ENCODE measurements at regions not wholly inside any gene's neighbourhood (a gene's known extent, or its start where the extent isn't known, plus 50 kb on each side); places are given as distances from the start of the nearest gene placed in this dataset.

- TF ChIP-seq, protein P1, sequence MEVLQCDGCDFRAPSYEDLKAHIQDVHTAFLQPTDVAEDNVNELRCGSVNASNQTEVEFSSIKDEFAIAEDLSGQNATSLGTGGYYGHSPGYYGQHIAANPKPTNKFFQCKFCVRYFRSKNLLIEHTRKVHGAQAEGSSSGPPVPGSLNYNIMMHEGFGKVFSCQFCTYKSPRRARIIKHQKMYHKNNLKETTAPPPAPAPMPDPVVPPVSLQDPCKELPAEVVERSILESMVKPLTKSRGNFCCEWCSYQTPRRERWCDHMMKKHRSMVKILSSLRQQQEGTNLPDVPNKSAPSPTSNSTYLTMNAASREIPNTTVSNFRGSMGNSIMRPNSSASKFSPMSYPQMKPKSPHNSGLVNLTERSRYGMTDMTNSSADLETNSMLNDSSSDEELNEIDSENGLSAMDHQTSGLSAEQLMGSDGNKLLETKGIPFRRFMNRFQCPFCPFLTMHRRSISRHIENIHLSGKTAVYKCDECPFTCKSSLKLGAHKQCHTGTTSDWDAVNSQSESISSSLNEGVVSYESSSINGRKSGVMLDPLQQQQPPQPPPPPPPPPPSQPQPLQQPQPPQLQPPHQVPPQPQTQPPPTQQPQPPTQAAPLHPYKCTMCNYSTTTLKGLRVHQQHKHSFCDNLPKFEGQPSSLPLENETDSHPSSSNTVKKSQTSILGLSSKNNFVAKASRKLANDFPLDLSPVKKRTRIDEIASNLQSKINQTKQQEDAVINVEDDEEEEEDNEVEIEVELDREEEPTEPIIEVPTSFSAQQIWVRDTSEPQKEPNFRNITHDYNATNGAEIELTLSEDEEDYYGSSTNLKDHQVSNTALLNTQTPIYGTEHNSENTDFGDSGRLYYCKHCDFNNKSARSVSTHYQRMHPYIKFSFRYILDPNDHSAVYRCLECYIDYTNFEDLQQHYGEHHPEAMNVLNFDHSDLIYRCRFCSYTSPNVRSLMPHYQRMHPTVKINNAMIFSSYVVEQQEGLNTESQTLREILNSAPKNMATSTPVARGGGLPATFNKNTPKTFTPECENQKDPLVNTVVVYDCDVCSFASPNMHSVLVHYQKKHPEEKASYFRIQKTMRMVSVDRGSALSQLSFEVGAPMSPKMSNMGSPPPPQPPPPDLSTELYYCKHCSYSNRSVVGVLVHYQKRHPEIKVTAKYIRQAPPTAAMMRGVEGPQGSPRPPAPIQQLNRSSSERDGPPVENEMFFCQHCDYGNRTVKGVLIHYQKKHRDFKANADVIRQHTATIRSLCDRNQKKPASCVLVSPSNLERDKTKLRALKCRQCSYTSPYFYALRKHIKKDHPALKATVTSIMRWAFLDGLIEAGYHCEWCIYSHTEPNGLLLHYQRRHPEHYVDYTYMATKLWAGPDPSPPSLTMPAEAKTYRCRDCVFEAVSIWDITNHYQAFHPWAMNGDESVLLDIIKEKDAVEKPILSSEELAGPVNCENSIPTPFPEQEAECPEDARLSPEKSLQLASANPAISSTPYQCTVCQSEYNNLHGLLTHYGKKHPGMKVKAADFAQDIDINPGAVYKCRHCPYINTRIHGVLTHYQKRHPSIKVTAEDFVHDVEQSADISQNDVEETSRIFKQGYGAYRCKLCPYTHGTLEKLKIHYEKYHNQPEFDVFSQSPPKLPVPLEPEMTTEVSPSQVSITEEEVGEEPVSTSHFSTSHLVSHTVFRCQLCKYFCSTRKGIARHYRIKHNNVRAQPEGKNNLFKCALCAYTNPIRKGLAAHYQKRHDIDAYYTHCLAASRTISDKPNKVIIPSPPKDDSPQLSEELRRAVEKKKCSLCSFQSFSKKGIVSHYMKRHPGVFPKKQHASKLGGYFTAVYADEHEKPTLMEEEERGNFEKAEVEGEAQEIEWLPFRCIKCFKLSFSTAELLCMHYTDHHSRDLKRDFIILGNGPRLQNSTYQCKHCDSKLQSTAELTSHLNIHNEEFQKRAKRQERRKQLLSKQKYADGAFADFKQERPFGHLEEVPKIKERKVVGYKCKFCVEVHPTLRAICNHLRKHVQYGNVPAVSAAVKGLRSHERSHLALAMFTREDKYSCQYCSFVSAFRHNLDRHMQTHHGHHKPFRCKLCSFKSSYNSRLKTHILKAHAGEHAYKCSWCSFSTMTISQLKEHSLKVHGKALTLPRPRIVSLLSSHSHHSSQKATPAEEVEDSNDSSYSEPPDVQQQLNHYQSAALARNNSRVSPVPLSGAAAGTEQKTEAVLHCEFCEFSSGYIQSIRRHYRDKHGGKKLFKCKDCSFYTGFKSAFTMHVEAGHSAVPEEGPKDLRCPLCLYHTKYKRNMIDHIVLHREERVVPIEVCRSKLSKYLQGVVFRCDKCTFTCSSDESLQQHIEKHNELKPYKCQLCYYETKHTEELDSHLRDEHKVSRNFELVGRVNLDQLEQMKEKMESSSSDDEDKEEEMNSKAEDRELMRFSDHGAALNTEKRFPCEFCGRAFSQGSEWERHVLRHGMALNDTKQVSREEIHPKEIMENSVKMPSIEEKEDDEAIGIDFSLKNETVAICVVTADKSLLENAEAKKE (CRISPR knock-in tag; IDR thresholded peaks at IDR 0.05) = no peak
- TF ChIP-seq, protein P2, sequence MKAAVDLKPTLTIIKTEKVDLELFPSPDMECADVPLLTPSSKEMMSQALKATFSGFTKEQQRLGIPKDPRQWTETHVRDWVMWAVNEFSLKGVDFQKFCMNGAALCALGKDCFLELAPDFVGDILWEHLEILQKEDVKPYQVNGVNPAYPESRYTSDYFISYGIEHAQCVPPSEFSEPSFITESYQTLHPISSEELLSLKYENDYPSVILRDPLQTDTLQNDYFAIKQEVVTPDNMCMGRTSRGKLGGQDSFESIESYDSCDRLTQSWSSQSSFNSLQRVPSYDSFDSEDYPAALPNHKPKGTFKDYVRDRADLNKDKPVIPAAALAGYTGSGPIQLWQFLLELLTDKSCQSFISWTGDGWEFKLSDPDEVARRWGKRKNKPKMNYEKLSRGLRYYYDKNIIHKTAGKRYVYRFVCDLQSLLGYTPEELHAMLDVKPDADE (IDR thresholded peaks at IDR 0.05) = no peak
Observed at GRCh38 chr17:53428913-53429312, 393.8 kb upstream of the KIF2B start (continued).

DNA sequence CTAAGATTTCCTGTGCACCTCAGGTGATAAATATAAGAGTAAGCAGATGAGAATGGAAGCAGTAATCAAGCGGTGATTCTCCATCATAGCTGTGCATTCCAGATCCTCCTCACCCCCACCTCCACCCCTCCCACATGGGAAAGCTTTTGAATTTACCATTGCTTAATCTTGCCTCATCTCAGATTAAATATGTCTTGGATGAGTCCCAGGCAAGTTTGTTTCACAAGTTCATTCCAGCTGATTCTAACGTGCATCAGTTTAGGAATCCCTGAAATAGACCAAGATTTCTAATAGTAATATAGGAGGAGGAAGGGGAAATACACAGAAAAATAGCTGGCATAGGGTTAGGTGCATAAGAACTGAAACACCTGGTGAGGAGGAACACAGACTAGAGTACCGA, 396.2 kb upstream of the KIF2B start:
- Histone ChIP-seq H3K9me2 (ENCODE audit: insufficient read depth) (peaks cover 5% of the 10 kb centered on the region; the same call in 1 of the 2 replicates), H3F3A (replicated peaks; ENCODE audit: low read depth) (no peaks in the 10 kb centered on the region), H3K27ac (ENCODE audit: low read depth) (no peak overlapping the region), H4K20me1 (replicated peaks; ENCODE audit: insufficient read depth) (no peaks in the 10 kb centered on the region), H3K27me3 (ENCODE audit: insufficient read depth) (no peaks in the 10 kb centered on the region), H3K79me2 (replicated peaks; ENCODE audit: insufficient read depth) (no peaks in the 10 kb centered on the region), H3K36me3 (ENCODE audit: insufficient read depth) (peaks cover 7% of the 10 kb centered on the region; the same call in 1 of the 2 replicates), H2AFZ (no peak overlapping the region), H3K4me3 (no peak overlapping the region), H3K4me1 (ENCODE audit: insufficient read depth) (peaks cover 30% of the 10 kb centered on the region), H3K4me2 (no peak overlapping the region)
- Mint-ChIP-seq H3K9me3 (peaks cover 38% of the 10 kb centered on the region), H3K27ac (no peak overlapping the region), H3K4me1 (peaks cover 9% of the 10 kb centered on the region; the same call in 2 of the 3 replicates), H3K27me3 (ENCODE audit: insufficient read depth, low read depth, poor library complexity) (peaks cover 3% of the 10 kb centered on the region), H3K36me3 (ENCODE audit: low read depth) (peaks cover 40% of the 10 kb centered on the region), H3K4me3 (no peak overlapping the region)
- no peak for ATAC-seq
- TF ChIP-seq REST (IDR thresholded peaks at IDR 0.05; ENCODE audit: unreplicated experiment) = no peak
- TF ChIP-seq, protein P2 (IDR thresholded peaks at IDR 0.05) = no peak
- DNase-seq (ENCODE audit: low spot score) = no peak

Data from GM23338 (cell line).